Omental fat pad (tissue), 3 donors: ENCODE measurements at regions not wholly inside any gene's neighbourhood (a gene's known extent, or its start where the extent isn't known, plus 50 kb on each side); places are given as distances from the start of the nearest gene placed in this dataset.

Experiments used
- ATAC-seq: fragments of 150-250 bp; one replicate; pipeline ENCODE4 v1.9.1; 2016; ENCODE audit warnings: mild to moderate bottlenecking, moderate library complexity; ENCODE audit not compliant: low FRiP score
- DNase-seq: peaks from one replicate; pipeline ENCODE4 v3.0.0-alpha.2; 2019; ENCODE audit warnings: low spot score
- TF ChIP-seq, protein P1 (sequence below), 3 donors: fragments of 450-650 bp; IDR thresholded peaks; one replicate each; pipeline ENCODE4 v1.5.1; 2016 to 2017; ENCODE audit warnings: antibody characterized with exemption in 3 of 3, mild to moderate bottlenecking in 3 of 3, moderate library complexity in 2 of 3

DNA sequence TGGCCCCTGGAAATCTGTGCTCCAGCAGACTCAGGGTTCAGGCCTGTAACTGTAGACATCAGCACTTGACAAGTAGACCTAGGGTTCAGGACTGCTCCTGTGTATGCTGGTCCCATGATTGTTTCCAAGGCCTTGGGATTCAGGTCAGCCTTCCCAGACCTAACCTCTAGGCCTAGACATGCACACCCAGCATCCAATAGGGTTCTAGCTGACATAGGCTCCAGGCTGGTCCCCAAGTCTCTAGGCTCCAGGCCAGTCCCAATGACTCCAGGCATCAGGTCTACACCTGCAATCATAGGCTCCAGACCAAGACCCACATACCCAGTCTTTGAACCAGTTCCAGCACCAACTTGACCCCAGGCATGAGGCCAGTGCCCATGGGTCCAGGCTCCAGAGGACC, 166.2 kb upstream of the GRIA4 start:
- no peak for DNase-seq
- TF ChIP-seq, protein P1, sequence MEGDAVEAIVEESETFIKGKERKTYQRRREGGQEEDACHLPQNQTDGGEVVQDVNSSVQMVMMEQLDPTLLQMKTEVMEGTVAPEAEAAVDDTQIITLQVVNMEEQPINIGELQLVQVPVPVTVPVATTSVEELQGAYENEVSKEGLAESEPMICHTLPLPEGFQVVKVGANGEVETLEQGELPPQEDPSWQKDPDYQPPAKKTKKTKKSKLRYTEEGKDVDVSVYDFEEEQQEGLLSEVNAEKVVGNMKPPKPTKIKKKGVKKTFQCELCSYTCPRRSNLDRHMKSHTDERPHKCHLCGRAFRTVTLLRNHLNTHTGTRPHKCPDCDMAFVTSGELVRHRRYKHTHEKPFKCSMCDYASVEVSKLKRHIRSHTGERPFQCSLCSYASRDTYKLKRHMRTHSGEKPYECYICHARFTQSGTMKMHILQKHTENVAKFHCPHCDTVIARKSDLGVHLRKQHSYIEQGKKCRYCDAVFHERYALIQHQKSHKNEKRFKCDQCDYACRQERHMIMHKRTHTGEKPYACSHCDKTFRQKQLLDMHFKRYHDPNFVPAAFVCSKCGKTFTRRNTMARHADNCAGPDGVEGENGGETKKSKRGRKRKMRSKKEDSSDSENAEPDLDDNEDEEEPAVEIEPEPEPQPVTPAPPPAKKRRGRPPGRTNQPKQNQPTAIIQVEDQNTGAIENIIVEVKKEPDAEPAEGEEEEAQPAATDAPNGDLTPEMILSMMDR (IDR thresholded peaks at IDR 0.05) = no peak
- ATAC-seq = no peak

DNA sequence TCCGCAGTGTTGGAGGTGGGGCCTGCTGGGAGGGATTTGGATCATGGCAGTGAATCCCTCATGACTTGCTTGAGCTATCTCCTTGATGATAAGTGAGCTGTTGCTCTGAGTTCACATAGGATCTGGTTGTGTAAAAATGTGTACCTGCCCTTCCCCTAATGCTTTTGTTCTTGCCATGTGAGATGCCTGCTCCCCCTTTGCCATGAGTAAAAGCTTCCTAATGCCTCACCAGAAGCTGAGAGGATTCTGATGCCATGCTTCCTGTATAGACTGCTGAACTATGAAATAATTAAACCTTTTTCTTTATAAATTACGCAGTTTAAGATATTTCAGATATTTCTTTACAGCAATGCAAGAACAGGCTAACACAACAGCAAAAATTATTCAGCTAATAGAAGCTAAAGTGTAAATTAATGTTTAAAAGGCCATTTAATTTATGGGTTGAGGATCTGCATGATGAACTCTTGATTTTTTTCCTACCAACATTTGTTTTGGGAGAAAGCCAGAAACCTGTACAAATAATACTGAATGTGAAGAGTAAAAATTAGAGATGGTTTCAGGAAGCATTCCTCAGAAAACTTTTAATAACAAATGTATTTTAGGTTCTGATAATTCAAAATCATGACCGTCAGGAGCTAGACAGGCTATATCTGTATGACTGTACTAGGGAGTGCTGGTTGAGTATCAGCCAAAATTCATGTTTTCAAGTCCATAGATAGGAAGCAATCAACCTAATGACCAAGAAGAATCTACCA, 177.5 kb upstream of the GRIA4 start:
- TF ChIP-seq, protein P1 (IDR thresholded peaks at IDR 0.05) = no peak
- no peak for ATAC-seq
- no peak for DNase-seq

DNA sequence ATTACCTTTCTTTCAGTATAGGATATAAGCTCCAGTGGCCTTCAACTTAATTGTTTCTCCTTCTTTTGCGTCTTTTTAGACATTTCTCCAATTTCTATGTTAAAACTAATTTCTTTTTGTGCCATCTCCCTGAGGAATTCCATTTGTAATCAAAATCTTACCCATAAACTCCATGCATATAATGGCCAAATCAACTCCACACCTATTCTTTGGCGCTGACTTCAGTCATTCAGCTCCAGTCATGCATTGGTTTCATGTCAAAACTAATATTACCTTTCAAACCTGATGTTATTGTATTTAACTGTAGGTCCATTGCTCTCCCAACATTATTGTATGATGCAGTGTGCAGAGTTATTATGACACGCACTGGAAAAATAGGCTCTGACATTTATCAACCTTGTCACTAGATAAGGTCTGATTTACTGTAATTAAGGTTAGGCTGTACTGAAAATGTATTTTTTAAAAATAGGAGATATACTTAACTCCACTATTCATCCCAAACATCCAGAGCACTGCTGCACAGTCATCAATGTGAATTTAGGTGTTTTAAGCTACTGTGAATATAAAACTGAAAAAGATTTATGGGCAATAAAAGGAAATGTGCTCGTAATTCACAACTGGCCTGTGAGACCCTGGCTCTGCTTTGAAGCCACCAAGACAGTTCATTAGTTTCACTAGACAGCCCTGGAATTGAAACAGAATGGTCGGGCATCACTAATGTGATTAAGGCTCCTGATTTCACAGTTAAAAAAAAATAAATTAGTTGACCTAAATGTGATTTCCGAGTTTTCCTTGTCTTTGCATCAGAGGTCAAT, 180.6 kb upstream of the GRIA4 start:
- TF ChIP-seq, protein P1 (IDR thresholded peaks at IDR 0.05) = no peak
- ATAC-seq = no peak
- no peak for DNase-seq

DNA sequence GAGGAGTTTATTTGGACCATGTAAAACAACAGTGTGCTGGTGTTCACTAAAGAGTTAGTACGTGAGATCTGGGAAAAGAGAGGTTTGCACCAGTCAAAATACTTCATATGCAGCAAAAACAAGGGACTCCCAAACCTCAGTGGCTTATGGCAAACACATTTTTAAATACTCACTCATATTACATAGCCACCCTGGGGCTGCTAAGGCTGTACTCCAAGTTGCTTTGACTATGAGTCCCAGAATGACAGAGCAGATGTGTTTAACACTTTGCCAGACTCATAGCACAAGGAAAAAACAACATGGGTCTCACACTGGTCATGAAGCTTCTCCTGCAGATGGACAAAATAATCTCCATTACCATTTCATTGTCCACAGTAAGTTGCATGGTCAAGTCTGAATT, 202.8 kb upstream of the GRIA4 start:
- DNase-seq (no peak), ATAC-seq (no peak)
- TF ChIP-seq, protein P1 (IDR thresholded peaks at IDR 0.05) = no peak

DNA sequence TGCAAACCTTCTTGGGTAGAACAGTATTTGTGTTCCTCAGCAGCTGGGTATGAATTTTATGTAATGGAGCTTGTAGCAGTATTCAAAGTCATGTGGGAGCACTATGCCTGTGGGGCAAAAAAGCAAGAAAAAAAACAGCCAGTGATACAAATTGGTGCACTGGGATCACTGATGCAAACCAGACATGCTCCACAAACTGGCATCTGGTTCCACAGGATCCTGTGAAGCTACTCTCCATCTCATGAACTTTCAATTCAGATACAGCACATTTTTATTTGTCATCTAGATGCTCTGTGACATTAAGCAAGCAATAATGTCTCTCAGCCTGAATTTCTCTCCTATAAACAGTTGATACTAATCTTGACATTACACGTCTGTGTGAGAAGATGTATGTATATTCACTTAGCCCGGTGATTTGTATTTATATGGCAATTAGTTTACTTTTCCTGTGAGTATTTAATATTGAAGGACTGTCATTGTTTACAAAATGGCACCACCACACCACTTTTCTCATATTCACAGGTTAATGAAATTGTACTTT, 208.5 kb upstream of the GRIA4 start:
- DNase-seq = no peak

DNA sequence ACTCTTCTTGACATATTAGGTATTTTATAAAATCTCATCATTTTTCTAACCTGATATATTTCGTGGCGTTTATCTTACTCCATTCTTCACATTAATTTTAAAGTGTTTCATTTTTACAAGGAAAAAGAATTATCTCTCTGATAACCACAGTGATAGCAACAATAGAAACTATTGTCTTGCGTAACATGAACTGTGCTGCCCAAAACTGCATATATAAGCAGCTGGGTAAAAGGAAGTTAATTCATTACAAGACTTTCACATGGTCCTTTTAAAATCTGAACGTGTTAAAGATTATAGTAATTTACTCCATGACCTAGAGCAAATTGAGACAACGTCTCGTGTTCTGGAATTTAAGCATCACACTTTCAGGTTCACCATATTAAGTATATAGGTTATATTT, 210.4 kb upstream of the GRIA4 start:
- TF ChIP-seq, protein P1 (IDR thresholded peaks at IDR 0.05) = no peak
- ATAC-seq = no peak

More for the DNA sequence above, 208.5 kb upstream of the GRIA4 start:
- no peak for ATAC-seq
- TF ChIP-seq, protein P1 (IDR thresholded peaks at IDR 0.05) = no peak

More for the DNA sequence above, 210.4 kb upstream of the GRIA4 start:
- DNase-seq = no peak
